OCI-M1 (cell line): ENCODE measurements at regions not wholly inside any gene's neighbourhood (a gene's known extent, or its start where the extent isn't known, plus 50 kb on each side); places are given as distances from the start of the nearest gene placed in this dataset.
"Not testable (repeated sequence)": the region's sequence is repeated elsewhere in the genome, so short reads cannot be mapped to it uniquely, and the experiment has no call there.

ENCODE experiments used
- DNase-seq: peaks from one replicate; lab custom pipeline; 2025; lab: John Stamatoyannopoulos, UW

DNA sequence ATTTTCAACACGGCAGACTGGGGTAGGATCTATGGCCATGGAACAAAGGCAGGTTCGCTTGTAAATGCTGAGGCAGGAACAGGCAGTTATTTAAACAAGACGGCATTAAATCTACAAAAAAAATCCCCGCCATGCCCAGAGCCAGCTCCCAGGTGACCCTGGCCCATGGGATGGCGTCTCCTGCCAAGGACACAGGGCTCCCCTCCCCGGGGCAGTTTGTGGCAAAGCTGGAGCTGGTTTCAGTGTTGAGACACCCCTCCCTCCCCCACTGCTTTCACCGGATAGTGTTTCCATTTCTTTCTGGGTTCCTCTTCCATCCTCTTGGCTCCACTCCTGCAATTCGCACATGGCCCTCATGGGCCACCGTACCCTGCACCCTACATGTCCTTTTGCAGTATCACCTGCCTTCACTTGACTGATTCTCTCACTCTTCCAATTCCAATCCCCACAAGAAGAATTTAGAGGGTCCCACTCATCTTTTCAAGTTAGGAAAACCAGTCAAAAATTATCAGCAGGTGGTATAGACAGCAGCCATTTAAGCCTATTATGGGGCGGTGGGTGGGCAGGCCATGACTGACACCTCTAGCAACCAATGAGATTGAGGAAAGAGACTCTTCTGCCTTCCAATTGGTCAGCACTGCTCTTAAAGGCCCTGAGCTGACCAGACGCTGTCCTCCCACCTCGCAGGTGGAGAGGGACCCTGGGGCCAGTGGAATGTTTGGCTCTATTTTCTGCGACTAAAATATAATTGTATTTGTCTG, 52.0 kb downstream of the OLIG1 start:
- peak; percentile 32 for DNase-seq

DNA sequence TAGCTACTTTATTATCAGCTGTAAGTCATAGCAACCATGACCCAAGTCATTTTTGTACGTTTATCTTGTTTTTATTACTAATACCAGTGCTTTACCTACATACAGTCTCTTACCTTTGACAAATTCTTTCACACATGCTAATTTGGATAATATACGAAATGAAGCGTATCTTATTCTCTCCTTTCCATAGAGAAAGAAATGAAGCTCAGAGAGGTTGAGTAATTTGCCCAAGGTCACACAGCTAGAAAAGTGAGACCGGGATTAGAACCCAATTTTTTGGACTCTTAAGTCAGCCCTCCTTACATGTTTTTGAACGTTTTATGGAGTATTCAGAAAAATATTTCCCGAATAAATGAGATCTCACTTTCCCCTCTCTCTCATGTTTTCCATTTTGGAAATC, 52.6 kb downstream of the OLIG1 start:
- no peak for DNase-seq

DNA sequence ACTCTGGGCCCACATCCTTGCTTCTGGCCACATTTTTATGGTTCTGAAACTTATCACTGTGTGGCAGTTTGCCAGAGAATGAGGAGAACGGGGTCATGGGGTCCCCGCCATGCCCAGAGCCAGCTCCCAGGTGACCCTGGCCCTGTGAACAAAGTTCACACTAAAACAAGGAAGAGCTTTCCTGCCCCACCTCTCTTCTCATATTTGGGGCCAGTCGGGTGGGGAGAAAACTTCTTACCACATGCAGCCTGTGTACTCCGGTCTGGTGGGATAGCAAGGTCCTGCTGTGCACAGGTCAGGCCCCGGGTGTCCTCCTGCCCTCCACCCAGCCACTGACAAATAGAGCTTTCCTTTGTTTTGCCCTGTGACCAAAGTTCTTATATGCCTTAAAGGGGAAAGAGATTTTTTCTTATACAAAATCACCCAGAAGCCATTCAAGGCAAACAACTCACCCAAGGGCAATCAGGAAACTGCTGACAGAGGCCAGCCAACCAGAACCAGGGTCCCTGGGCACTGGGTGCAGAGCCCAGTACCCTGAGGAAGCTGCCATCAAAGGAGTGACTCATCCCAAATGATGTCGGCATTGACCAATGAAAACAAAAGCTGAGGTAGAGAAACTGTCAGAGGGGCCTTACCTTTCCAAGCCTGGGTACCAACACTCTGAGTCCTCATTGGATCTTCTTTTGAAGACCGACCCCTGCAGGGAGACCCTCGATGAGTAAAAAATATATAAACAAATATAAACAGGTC, 53.6 kb downstream of the OLIG1 start:
- DNase-seq = no peak

DNA sequence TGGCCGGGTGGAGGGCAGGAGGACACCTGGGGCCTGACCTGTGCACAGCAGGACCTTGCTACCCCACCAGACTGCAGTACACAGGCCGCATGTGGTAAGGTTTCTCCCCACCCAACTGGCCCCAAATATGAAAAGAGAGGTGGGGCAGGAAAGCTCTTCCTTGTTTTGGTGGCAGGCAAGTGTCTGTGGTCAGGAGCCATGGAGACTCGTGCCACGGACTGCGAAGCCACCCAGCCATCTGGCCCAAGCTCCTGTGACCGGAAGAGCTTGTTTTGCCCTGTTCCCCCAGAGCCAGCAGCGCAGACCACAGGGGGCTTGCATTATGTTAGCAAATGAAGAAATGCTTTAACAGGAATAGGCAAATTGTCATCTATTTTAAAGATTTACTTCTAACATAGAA, 54.9 kb downstream of the OLIG1 start:
- DNase-seq = no peak

DNA sequence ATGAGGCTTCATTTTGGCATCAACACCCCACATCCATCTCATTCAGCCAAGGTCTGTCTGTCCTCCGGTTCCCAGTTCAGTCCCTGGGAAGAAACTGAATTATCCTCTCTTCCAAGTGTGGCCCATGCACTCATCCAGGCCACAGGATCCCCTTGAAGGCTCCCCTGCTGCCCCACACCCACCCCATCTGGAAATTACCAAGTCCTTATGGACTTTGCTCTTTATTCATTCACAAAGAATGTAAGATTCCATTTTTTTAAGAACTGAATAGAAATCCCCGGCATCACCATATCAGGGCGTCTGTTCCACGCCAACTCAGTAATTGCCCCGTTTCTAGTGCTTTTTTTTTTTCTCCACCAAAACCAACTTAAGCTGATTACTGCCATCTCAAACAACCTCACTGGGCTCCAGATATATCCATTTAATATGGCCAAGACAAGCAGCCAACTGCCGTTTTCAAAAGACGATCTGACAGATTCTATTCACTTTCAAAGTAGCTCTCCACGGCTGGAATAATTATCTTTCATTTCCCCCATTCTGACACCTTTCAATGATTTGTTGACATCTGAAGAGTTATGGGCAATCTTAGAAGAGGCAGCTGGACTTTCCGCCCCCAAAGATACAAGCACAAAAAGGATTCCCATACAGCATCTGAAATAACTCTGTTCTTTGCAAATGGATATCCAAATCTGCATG, 55.9 kb downstream of the OLIG1 start:
- no peak for DNase-seq

DNA sequence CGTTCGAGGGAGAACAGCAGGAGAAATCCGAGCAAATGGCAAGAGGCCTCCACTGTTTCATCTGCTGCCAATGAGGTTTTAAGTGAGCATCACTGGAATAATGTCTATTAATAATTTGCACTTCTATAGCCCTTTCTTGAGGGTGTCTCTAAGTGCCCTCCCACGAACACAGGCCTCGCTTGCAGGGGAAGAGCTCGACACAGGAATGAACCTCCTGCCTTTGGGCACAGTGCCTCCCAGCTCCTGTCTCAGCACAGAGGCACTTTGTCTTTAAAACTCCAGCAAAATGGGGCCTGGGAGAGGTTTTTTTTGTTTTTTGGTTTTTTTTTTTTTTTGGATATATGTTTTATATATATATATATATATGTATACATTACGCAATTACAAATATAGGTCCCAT, 56.6 kb downstream of the OLIG1 start:
- DNase-seq = no peak

DNA sequence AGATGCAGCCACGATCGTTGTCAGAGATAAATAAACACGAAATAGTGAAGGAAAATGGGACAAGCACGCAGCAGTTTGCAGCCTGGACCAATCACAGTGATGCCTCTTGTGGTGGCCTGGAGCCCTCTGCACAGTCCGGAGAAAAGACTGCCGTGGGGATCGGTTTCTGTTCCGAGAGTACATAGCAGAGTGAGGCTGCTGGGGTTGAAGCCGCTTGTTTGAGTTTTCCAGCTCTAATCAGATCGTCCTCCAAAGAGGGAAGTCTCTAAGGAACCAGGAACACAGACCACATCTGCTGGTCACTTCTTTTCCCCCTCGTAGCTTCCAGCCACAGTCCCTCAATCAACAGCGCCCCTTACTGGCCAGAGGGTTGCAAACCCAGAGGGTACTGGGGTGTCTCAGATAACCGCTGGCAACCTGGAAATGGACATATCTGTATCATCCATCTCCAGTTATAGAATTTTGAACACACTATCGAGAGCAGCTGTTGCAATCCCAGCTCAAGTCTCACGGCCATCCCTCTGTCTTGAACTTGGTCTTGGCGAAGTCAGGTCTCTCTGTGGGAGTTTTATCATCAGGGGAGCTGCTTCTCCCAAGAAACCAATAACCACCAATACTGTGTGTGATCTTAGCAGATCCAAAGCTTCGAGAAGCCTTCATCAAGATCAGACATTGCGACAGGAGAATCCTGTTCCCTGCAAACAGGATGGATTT, 57.4 kb downstream of the OLIG1 start:
- DNase-seq = peak; percentile 88

DNA sequence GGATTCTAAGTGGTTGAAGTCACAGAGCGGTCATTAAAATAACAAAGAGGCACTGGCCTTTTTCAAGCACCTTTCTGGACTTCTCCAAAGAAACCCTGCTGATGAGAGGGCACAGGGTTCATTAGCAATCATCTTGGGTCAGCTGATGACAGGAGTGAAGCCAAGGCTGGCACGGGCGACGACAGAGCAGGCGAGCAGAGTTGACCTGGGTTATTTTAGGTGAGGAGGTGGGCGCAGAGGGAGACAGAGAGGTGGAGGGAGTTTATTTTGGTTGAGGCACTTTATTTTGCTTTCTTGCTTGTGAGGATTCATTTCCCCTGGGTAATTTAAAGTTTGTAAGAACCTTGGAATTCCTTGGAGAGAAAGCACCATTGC, 57.9 kb downstream of the OLIG1 start:
- no peak for DNase-seq

DNA sequence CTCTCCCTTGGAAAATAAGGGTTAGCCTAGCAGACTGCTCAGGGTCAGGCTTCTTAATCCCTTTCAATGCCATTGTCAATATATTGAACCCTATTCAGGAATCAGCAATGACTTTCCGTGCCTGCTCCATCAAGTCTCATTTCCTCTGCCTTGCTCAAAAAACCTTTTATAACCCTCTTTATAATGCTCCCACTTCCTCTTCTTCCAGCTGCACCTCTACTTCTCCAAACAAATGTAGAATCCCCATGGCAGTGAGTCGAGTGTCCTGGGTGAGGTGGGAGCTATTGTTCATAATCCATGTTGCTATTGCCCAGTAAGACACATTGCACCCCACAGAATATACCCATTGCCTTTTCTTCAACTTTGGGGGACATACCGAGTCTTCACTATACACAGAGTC, 58.6 kb downstream of the OLIG1 start:
- no peak for DNase-seq

DNA sequence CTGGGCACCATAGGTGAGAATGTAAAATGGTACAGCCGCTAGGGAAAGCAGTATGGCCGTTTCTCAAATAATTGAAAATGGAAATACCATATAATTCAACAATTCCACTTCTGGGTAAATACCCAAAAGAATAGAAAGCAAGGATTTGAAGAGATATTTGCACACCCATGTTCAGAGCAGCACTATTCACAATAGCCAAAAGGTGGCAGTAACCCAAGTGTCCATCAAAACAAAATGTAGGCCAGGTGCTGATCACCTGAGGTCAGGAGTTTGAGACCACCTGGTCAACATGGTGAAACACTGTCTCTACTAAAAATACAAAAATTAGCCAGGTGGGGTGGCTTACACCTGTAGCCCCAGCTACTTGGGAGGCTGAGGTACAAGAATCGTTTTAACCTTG, 62.1 kb downstream of the OLIG1 start:
- no peak for DNase-seq

DNA sequence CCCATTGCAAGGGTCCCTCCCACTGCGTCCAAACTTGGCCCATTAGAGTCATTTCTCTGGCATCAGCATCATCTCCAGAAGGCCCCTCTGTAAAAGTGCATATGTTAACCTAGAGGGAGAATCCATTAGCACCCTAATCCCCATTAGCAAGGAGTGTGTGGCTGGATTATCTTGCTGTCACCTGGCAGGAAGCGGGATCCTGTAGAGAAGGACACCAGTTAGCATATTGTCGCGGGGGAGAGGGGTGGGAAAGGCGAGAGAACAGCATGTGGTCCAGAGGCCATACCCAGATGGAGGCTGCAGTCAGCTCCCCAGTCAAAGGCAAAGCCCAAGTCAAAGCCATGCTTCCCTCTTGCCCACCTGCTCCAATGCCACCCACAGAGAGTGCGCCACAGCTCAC, 64.0 kb downstream of the OLIG1 start:
- DNase-seq = no peak

DNA sequence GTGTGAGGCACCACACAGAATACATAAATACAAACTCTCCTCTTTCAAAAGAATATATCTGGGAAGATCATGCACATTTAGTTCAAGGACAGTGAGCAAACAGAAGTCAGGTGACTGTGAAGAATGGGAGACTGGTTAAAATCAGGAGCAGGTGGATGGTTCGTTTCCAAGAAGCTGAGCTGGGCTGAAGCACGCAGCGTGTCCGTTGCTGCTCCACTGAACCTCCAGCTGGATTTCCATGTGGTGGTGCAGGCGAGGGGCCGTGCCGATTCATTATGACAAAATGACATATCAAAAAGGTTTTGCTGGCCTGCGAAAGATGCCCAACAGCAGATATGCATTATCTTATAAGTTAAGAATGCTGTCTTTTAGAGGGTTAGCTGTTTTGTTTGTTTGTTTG, 66.0 kb downstream of the OLIG1 start:
- no peak for DNase-seq

DNA sequence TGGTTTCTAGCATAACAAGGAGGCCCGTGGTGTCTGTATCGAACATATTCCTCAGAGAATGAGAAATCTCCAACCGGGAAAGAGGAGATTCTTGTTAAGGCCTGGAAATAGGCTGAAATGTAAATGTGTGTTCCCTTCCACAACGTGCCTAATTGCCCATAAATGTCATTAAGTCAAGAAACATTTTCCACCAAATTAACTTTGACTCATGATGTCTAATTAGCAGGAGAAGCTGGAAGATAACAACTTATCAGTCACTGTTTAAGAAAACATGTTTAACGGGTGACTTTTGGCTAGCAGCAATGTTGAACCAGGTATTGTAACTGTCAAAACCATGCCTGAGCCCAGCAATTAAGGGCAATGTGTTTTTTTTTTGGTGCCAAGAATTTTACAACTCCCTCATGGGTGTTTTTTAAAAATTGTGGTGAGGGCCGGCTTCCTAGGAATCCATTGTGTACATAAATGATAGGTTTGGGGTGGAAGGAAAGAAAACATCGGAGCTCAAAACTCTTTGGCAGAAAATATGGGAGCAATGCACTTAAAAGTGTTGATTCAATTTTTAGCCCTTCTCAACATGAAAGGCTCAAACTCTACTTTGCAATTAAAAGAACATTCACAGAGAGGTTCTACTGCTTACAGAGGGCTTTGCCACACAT, 67.0 kb downstream of the OLIG1 start:
- no peak for DNase-seq

DNA sequence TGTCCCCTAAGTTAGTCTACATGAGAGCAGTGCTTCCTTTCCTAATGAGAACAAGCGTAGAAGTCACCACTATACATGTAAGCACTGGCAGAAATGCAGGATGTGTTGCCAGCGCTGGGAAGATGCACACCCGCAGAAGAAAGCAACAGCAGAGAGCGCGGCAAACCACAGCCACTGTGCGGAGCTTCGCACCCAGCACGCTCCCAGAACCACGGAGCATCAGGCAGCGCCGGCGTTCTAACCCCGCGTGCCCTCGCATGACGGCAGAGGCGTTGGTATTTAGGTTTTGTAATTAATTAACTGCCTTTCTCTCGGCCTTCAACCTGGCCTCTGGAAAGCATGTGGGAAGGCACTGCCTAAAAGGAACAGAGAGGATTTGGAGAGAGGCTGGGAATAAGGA, 69.1 kb downstream of the OLIG1 start:
- no peak for DNase-seq

DNA sequence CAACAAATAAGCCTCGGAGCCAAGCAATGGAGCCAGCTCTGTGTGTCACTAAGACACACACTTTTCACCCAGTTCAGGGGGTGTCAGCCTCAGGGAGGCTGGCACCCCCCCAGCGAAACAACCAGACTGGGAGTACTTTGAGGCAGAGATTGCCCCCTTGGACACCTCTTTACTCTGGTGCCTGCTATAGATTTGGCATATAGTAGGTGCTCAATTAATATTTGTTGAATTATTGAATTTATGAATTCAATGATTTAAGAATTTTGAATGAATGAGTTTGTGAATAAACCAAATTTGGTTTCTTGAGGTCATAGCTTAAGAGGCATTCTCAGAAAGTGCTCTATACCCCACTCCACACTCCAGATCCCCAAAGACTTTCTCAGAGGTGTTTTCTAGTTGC, 70.3 kb downstream of the OLIG1 start:
- no peak for DNase-seq

DNA sequence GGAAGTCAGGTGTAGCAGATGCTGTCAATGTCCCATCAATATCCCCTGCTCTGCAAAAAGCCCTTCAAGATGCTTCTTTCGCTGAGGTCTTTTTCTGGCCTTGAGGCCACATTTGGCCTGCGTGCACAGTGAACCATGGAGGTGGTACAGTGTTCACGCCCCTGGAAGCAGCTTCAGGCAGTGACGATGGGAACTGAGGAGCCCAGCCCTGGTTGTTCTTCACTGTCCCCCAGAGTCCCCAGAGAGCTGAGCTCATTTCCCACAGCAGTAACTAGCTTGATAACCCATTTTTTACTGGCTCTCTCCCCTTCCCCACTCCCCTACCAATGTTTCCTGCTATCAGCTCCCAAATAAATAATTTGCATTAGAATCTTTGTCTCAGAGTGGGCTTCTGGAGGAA, 76.5 kb downstream of the OLIG1 start:
- DNase-seq = no peak

DNA sequence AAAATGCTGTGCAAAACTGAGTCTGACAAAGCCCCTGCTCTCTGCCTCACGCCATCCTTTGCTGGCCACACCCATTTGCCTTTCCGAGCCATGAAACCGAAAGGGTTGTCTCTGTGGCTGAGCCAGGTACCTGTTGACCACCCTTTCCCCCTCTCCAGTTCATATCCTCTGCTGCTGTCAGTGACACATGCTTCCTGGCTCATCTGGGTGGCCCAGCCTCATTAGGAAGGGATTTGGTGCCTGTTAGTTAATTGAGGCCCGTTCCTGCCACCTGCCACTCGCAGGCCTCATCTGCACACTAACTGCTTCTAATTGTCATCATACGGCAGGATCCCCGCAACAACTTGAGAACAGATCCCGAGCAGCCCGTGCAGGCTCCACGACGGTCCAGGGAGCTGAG, 79.2 kb downstream of the OLIG1 start:
- DNase-seq = no peak

DNA sequence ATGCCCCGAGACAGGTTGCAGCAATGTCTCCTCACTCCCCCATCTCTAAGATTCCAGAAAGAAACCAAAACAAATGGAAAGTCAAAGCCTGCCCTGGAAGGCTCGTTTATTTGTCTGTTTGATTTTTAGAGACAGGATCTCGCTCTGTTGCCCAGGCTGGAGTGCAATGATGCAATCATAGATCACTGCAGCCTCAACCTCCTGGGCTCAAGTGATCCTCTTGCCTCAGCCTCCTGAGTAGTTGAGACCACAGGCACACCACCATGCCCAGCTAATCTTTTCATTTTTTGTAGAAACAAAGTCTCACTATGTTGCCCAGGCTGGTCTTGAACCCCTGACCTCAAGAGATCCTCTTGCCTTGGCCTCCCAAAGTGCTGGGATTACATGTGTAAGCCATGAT, 78.8 kb upstream of the IFNAR2 start:
- DNase-seq = not testable (repeated sequence)

DNA sequence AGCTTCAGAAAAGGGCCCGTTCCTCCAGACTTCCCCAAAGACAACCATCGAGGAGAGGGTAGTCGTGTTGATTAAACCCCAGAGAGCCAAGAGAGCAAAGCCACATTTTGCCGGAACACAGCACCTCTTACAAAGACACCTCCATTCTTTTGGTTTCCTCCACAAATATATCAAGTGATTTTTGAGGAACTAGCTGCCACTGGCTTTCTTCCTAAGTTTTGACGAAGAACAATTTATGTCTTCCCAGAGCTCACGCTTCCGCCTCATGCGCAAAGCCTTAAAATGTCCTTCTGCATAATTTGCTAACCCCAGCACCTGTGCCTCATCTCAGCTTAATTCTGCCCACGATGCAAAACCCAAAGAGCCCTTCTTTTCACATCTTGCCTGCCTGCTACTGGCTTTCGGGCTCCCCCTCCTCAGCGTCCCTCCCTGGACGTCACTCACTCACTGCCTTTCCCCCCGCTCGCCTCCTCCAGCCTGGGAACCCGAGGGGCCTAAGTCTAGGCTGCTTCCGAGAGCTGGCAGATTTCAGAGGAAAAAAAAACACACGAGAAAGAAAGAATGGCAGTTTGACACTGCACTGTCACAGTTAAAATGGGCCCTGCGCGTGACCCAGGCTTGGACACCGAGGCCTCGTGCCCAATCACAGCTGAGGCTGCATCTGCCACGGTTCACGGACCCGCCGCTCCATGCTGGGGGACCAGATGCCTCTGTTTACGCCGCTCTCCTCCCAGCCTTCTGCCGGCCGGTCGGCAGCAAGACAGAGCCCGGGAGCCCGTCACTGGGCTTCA, 77.6 kb upstream of the IFNAR2 start:
- DNase-seq = no peak

DNA sequence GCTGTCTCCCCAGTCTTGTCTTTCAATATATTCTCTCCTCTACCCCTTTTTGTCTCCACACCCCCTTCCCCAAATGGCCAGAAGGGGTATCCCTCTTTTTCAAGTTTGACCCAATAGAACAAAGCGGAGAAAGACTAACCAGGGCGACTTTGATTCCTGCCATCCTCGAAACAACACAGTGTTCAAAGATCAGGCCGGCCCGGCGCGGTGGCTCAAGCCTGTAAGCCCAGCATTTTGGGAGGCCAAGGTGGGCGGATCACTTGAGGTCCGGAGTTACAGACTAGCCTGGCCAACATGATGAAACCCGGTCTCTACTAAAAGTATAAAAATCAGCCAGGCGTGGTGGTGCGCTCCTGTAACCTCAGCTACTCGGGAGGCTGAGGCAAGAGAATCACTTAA, 77.0 kb upstream of the IFNAR2 start:
- DNase-seq = no peak

DNA sequence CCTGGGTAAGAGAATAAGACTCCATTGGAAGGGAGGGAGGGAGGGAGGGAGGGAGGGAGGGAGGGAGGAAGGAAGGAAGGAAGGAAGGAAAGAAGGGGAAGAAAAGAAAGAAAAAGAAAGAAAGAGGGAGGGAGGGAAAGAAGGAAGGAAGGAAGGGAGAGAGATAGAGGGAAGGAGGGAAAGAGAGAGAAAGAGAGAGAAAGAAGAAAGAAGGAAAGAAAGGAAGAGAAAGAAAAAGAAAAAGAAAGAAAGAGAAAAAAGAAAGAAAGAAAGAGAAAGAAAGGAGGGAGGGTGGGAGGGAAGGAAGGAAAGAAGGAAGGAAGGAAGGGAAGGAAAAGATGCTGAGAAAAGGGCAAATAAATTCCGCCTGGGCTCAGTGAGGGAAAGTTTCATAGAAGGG, 74.7 kb upstream of the IFNAR2 start:
- DNase-seq = no peak
